ENCODE measurements at regions not wholly inside any gene's neighbourhood (a gene's known extent, or its start where the extent isn't known, plus 50 kb on each side); places are given as distances from the start of the nearest gene placed in this dataset.

DNA sequence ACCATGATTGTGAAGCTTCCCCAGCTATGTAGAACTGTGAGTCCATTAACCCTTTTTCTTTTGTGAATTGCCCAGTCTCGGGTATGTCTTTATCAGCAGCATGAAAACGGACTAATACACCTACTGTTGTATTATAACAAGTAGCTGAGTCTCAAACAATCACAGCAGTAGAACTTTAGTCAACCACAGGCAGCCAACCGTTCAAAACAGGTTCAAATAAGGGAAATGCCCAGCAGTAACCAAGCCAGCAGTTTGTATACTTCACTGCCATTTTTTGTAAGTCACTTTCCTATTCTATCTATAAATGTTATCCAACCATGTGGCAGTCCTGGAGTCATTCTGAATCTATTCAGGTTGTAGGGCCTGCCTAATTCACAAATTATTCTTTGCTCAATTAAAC is 1560.6 kb upstream of the SLC39A10 start:
- ChIA-PET POLR2A (no interaction called here), CTCF (no interaction called here)
- Mint-ChIP-seq H3K36me3 (no peaks in the 10 kb centered on the region), H3K4me3 (no peak overlapping the region), H3K4me1 (no peaks in the 10 kb centered on the region), H3K27ac (no peak overlapping the region), H3K27me3 (no peaks in the 10 kb centered on the region), H3K9me3 (peaks cover 0 to 6% (median 0%) of the 10 kb centered on the region in 5 donors)
- DNase-seq = no peak
- Histone ChIP-seq H3K36me3 (ENCODE audit: insufficient read depth, low read length) (no peaks in the 10 kb centered on the region), H3K9me3 (ENCODE audit: low read length) (no peaks in the 10 kb centered on the region), H3K4me1 (ENCODE audit: insufficient read depth, low read length) (no peaks in the 10 kb centered on the region), H3K27me3 (ENCODE audit: insufficient read depth, low read length, poor library complexity, severe bottlenecking) (no peaks in the 10 kb centered on the region), H3K4me3 (ENCODE audit: low read length) (no peak overlapping the region), H3K27ac (ENCODE audit: low read depth, low read length) (no peak overlapping the region)

DNA sequence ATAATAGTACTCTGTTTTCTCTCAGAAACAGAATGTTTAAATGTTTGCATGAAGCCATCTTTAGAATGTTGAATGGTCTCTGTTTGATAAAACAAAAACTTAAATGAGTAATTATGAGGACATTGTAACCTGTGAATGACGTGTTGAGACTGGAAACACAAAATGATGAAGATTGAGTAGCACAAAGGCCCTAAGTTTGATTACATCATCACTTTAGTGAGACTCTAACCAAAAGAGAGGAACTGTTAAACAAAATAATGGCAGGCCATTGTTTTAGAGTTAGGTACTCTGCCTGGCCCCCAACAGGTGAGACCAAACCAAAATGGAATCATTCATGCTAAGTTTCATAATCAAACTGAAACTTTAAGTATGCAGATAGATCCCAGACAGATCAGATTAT is 1561.7 kb upstream of the SLC39A10 start:
- Histone ChIP-seq H3K9me3 (ENCODE audit: low read length) (no peaks in the 10 kb centered on the region), H3K4me3 (ENCODE audit: low read length) (no peak overlapping the region), H3K27me3 (ENCODE audit: insufficient read depth, low read length, poor library complexity, severe bottlenecking) (no peaks in the 10 kb centered on the region), H3K27ac (ENCODE audit: low read depth, low read length) (no peak overlapping the region), H3K36me3 (ENCODE audit: insufficient read depth, low read length) (no peaks in the 10 kb centered on the region), H3K4me1 (ENCODE audit: insufficient read depth, low read length) (no peaks in the 10 kb centered on the region)
- peaks cover 0 to 6% (median 0%) of the 10 kb centered on the region in 5 donors for H3K9me3 Mint-ChIP-seq
- CTCF ChIA-PET = no interaction called here
- no peaks in the 10 kb centered on the region for H3K4me1 Mint-ChIP-seq
- POLR2A ChIA-PET = no interaction called here
- H3K4me3 Mint-ChIP-seq = no peak overlapping the region
- no peak for DNase-seq
- no peaks in the 10 kb centered on the region for H3K27me3 Mint-ChIP-seq
- no peak overlapping the region for H3K27ac Mint-ChIP-seq
- no peaks in the 10 kb centered on the region for H3K36me3 Mint-ChIP-seq

DNA sequence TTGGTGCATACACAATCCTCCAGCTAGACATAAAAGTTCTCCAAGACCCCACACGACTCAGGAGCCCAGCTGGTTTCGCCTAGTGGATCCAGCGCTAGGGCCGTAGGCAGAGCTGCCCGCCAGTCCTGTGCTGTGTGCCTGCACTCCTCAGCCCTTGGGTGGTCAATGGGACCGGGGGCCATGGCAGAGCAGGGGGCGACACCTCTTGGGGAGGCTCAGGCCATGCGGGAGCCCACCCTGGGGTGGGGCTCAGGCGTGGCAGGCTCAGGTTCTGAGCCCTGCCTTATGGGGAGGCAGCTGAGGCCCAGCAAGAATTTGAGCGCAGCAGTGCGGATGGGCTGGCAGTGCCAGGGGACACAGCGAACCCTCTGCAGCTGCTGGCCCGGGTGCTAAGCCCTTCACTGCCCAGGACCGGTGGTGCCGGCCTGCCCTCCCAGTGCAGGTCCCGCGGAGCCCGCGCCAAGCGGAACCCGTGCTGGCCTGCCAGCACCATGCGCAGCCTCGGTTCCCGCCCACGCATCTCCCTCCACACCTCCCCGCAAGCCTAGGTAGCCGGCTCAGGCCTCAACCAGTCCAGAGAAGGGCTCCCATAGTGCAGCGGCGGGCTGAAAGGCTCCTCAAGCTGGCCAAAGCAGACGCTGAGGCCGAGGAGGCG is 1566.6 kb upstream of the SLC39A10 start:
- H3K27me3 ChIP-seq (ENCODE audit: insufficient read depth, low read length, poor library complexity, severe bottlenecking) = no peaks in the 10 kb centered on the region
- H3K36me3 ChIP-seq (ENCODE audit: insufficient read depth, low read length) = no peaks in the 10 kb centered on the region
- H3K4me1 ChIP-seq (ENCODE audit: insufficient read depth, low read length) = no peaks in the 10 kb centered on the region
- H3K4me3 Mint-ChIP-seq = no peak overlapping the region
- H3K4me3 ChIP-seq (ENCODE audit: low read length) = no peak overlapping the region
- no peaks in the 10 kb centered on the region for H3K27me3 Mint-ChIP-seq
- no peaks in the 10 kb centered on the region for H3K9me3 ChIP-seq (ENCODE audit: low read length)
- POLR2A ChIA-PET = no interaction called here
- H3K27ac Mint-ChIP-seq = no peak overlapping the region
- H3K9me3 Mint-ChIP-seq = peaks cover 0 to 6% (median 0%) of the 10 kb centered on the region in 5 donors
- no peak for DNase-seq
- H3K36me3 Mint-ChIP-seq = no peaks in the 10 kb centered on the region
- H3K4me1 Mint-ChIP-seq = no peaks in the 10 kb centered on the region
- CTCF ChIA-PET = no interaction called here
- H3K27ac ChIP-seq (ENCODE audit: low read depth, low read length) = no peak overlapping the region

DNA sequence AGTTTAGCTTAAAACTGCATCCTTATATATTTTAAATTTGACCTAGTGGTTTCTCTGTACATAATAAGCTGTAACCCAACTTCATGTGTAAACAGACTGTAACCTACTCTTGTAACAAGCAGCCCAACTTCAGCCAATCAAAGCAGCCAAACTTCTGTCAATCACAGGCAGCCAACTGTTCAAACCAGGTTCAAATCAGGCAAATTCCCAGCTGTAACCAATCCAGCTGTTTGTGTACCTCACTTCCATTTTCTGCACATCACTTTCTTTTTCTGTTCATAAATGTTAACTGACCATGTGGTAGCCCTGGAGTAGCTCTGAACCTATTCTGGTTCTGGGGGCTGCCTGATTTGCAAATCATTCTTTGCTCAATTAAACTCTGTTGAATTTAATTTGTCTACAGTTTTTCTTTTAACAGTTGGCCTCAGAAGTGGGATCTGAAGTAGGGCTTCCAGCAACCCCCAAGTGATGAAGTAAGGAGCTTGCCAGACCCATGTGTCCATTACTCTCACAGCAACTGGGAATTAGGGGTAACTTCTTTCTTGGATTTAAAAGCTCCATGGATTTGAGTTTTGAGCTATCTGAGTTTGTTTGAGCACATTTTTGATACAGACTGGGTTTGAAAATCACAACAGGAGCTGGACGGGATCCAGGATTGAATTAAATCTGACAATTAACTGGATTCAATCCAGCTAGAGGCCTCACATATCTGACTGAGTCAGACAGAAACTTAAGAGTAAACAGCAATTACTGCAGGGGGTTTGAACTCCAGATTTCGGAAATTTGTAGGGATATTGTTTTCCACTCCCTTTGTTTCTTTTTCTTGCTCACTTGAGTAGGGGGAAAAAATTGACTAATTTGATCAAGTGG is 1569.7 kb upstream of the SLC39A10 start:
- Mint-ChIP-seq H3K27me3 (no peaks in the 10 kb centered on the region), H3K4me3 (no peak overlapping the region), H3K4me1 (no peaks in the 10 kb centered on the region), H3K9me3 (peaks cover 0 to 6% (median 0%) of the 10 kb centered on the region in 5 donors), H3K36me3 (no peaks in the 10 kb centered on the region), H3K27ac (no peak overlapping the region)
- Histone ChIP-seq H3K27ac (ENCODE audit: low read depth, low read length) (no peak overlapping the region), H3K4me3 (ENCODE audit: low read length) (no peak overlapping the region), H3K9me3 (ENCODE audit: low read length) (no peaks in the 10 kb centered on the region), H3K27me3 (ENCODE audit: insufficient read depth, low read length, poor library complexity, severe bottlenecking) (no peaks in the 10 kb centered on the region), H3K36me3 (ENCODE audit: insufficient read depth, low read length) (no peaks in the 10 kb centered on the region), H3K4me1 (ENCODE audit: insufficient read depth, low read length) (no peaks in the 10 kb centered on the region)
- no peak for DNase-seq
- CTCF ChIA-PET = no interaction called here
- POLR2A ChIA-PET = no interaction called here

DNA sequence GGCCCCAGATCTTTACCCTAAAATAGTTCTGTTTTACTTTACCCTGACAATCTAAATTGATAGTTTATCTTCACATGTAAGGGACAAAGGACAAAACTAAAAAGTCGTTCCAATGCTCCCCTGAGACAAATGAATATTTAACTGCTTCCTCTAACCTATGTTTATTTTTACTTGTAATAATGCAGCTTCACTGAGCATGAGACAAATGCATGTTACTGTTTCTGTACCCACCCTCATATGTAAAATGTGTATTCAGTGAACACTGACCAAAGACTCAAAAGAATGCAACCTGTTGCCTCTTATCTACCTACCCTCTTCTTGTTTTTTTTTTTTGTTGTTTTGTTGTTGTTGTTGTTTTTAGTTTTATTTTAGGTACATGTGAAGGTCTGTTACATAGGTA is 1570.9 kb upstream of the SLC39A10 start:
- Histone ChIP-seq H3K9me3 (ENCODE audit: low read length) (no peaks in the 10 kb centered on the region), H3K4me3 (ENCODE audit: low read length) (no peak overlapping the region), H3K4me1 (ENCODE audit: insufficient read depth, low read length) (no peaks in the 10 kb centered on the region), H3K27ac (ENCODE audit: low read depth, low read length) (no peak overlapping the region), H3K36me3 (ENCODE audit: insufficient read depth, low read length) (no peaks in the 10 kb centered on the region), H3K27me3 (ENCODE audit: insufficient read depth, low read length, poor library complexity, severe bottlenecking) (no peaks in the 10 kb centered on the region)
- no peak overlapping the region for H3K27ac Mint-ChIP-seq
- H3K9me3 Mint-ChIP-seq = peaks cover 0 to 6% (median 0%) of the 10 kb centered on the region in 5 donors
- ChIA-PET POLR2A (no interaction called here), CTCF (no interaction called here)
- no peaks in the 10 kb centered on the region for H3K36me3 Mint-ChIP-seq
- DNase-seq = no peak
- H3K4me3 Mint-ChIP-seq = no peak overlapping the region
- H3K27me3 Mint-ChIP-seq = no peaks in the 10 kb centered on the region
- no peaks in the 10 kb centered on the region for H3K4me1 Mint-ChIP-seq

DNA sequence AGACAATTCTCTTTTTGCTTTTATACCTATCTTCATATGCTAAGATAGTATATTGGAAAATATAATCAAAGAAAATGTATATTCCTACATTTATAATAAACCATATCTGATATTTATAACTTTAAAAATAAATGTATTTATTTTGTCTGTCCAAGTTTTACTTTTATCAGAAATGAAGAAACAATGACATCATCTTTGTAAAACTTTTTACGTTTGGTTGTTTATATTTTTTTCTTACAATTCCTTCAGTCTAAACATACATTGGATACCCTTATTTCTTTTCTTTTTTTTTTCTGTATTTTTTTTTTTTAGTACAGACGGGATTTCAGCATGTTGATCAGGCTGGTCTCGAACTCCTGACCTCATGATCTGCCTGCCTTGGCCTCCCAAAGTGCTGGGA is 1577.0 kb upstream of the SLC39A10 start:
- Mint-ChIP-seq H3K4me3 (no peak overlapping the region), H3K27me3 (no peaks in the 10 kb centered on the region), H3K4me1 (no peaks in the 10 kb centered on the region), H3K36me3 (no peaks in the 10 kb centered on the region), H3K9me3 (peaks cover 0 to 6% (median 0%) of the 10 kb centered on the region in 5 donors), H3K27ac (no peak overlapping the region)
- H3K9me3 ChIP-seq (ENCODE audit: low read length) = no peaks in the 10 kb centered on the region
- no peak overlapping the region for H3K4me3 ChIP-seq (ENCODE audit: low read length)
- no peaks in the 10 kb centered on the region for H3K4me1 ChIP-seq (ENCODE audit: insufficient read depth, low read length)
- POLR2A ChIA-PET = no interaction called here
- H3K36me3 ChIP-seq (ENCODE audit: insufficient read depth, low read length) = no peaks in the 10 kb centered on the region
- CTCF ChIA-PET = no interaction called here
- H3K27ac ChIP-seq (ENCODE audit: low read depth, low read length) = no peak overlapping the region
- H3K27me3 ChIP-seq (ENCODE audit: insufficient read depth, low read length, poor library complexity, severe bottlenecking) = no peaks in the 10 kb centered on the region
- DNase-seq = no peak

DNA sequence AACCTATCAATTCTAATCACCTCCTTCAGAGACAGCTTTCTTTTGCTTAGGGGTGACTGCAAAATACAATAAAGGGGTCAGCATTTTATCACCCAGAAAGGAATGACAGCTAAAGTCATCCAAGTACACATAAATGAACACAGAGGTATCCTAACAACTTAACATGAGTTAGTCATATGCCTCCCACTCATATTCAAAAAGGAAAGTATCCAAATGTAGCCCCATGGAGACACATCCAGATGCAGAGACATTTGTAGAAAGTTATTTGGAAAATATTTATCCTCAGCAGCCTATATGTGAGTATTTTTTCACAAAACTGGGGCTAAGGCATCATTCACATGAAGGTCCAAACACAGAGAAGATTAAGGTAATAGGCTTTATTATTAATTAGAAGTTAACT is 1579.7 kb upstream of the SLC39A10 start:
- no peaks in the 10 kb centered on the region for H3K27me3 Mint-ChIP-seq
- no peak overlapping the region for H3K27ac Mint-ChIP-seq
- H3K4me1 ChIP-seq (ENCODE audit: insufficient read depth, low read length) = no peaks in the 10 kb centered on the region
- POLR2A ChIA-PET = no interaction called here
- no peak overlapping the region for H3K27ac ChIP-seq (ENCODE audit: low read depth, low read length)
- no peaks in the 10 kb centered on the region for H3K27me3 ChIP-seq (ENCODE audit: insufficient read depth, low read length, poor library complexity, severe bottlenecking)
- peaks cover 0 to 3% (median 0%) of the 10 kb centered on the region in 5 donors for H3K9me3 Mint-ChIP-seq
- no peaks in the 10 kb centered on the region for H3K9me3 ChIP-seq (ENCODE audit: low read length)
- no peaks in the 10 kb centered on the region for H3K4me1 Mint-ChIP-seq
- no peak overlapping the region for H3K4me3 Mint-ChIP-seq
- CTCF ChIA-PET = no interaction called here
- H3K4me3 ChIP-seq (ENCODE audit: low read length) = no peak overlapping the region
- no peaks in the 10 kb centered on the region for H3K36me3 ChIP-seq (ENCODE audit: insufficient read depth, low read length)
- DNase-seq = no peak
- no peaks in the 10 kb centered on the region for H3K36me3 Mint-ChIP-seq

DNA sequence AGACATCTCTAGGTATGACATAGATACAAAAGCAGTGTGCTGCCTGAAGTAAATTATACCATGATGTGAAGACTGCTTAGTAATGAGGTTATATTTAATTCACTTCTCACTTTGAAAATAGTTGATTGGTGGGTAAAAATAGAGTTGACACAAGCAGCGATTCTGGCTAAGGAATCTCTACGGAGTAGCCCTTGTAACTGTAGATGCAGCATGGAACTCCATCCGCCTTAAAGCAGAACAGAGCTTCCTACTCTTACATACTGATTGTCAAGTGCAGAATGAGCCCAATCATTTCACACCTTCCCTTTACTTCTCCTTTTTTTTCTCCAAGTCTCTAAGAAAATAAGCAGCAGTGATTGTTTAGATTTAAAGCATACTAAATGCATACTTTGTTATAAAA is 1594.6 kb upstream of the SLC39A10 start:
- no peaks in the 10 kb centered on the region for H3K9me3 ChIP-seq (ENCODE audit: low read length)
- H3K4me3 ChIP-seq (ENCODE audit: low read length) = no peak overlapping the region
- H3K36me3 ChIP-seq (ENCODE audit: insufficient read depth, low read length) = no peaks in the 10 kb centered on the region
- CTCF ChIA-PET = no interaction called here
- no peaks in the 10 kb centered on the region for H3K4me1 ChIP-seq (ENCODE audit: insufficient read depth, low read length)
- Mint-ChIP-seq H3K36me3 (no peaks in the 10 kb centered on the region), H3K9me3 (peaks cover 0 to 2% (median 0%) of the 10 kb centered on the region in 5 donors), H3K4me1 (no peaks in the 10 kb centered on the region), H3K27me3 (no peaks in the 10 kb centered on the region), H3K4me3 (no peak overlapping the region), H3K27ac (no peak overlapping the region)
- POLR2A ChIA-PET = no interaction called here
- H3K27ac ChIP-seq (ENCODE audit: low read depth, low read length) = no peak overlapping the region
- no peaks in the 10 kb centered on the region for H3K27me3 ChIP-seq (ENCODE audit: insufficient read depth, low read length, poor library complexity, severe bottlenecking)
- DNase-seq = no peak
